GM23248 (cell line): ENCODE measurements at regions not wholly inside any gene's neighbourhood (a gene's known extent, or its start where the extent isn't known, plus 50 kb on each side); places are given as distances from the start of the nearest gene placed in this dataset.

Source experiments
- EZH2 ChIP-seq: fragments of 200-600 bp; sonication (generic); IDR thresholded peaks from 2 replicates; pipeline ENCODE4 v1.6.1; 2018; ENCODE audit warnings: antibody characterized with exemption, mild to moderate bottlenecking; ENCODE audit not compliant: insufficient read depth, poor library complexity, severe bottlenecking
- EZH2phosphoT487 ChIP-seq: fragments of 200-600 bp; sonication (generic); IDR thresholded peaks from 2 replicates; pipeline ENCODE4 v1.6.1; 2018; ENCODE audit warnings: antibody characterized with exemption, moderate library complexity, mild to moderate bottlenecking, low read depth; ENCODE audit not compliant: insufficient read depth

GRCh38 chr6:23327621-23328020 is 758.3 kb downstream of the HDGFL1 start:
- TF ChIP-seq EZH2, result no peak
- no peak for TF ChIP-seq EZH2phosphoT487
